Hematopoietic multipotent progenitor cell treated with erythropoietin and hydrocortisone succinate and interleukin-3 and kit ligand, for 8 days (in vitro differentiated cells): ENCODE measurements at regions not wholly inside any gene's neighbourhood (a gene's known extent, or its start where the extent isn't known, plus 50 kb on each side); places are given as distances from the start of the nearest gene placed in this dataset.
"Not testable (repeated sequence)": the region's sequence is repeated elsewhere in the genome, so short reads cannot be mapped to it uniquely, and the experiment has no call there.

ENCODE experiments used
- DNase-seq: peaks from one replicate; pipeline ENCODE4 v3.0.0-alpha.2; 2015

- no peak for DNase-seq
These were observed 1064.0 kb upstream of the SLIT2 start for GRCh38 chr4:19187691-19188090.

- no peak for DNase-seq
These were observed 1064.6 kb upstream of the SLIT2 start for GRCh38 chr4:19187096-19187495.

- not testable (repeated sequence) for DNase-seq
These were observed 1070.1 kb upstream of the SLIT2 start for GRCh38 chr4:19181631-19182030.

- DNase-seq, result no peak
These were observed 1072.9 kb upstream of the SLIT2 start for GRCh38 chr4:19178835-19179234.

- no peak for DNase-seq
These were observed 1074.1 kb upstream of the SLIT2 start for GRCh38 chr4:19177616-19178015.

- DNase-seq, result no peak
These were observed 1079.9 kb upstream of the SLIT2 start for GRCh38 chr4:19171832-19172231.

- no peak for DNase-seq
These were observed 1084.4 kb upstream of the SLIT2 start for GRCh38 chr4:19167311-19167710.

DNA sequence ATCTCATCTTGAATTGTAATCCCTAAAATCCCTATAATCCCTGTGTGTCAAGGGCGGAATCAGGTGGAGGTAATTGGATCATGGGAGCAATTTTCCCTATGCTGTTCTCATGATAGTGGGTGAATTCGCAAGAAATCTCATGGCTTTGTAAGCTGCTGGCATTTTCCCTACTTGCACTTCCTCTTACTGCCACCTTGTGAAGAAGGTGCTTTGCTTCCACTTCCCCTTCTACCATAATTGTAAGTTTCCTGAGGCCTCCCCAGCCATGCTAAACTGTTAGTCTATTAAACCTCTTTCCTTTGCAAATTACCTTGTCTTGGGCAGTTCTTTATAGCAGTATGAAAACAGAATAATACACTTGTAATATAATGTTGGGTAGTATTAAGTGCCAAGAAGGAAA lies 1087.4 kb upstream of the SLIT2 start:
- no peak for DNase-seq

DNA sequence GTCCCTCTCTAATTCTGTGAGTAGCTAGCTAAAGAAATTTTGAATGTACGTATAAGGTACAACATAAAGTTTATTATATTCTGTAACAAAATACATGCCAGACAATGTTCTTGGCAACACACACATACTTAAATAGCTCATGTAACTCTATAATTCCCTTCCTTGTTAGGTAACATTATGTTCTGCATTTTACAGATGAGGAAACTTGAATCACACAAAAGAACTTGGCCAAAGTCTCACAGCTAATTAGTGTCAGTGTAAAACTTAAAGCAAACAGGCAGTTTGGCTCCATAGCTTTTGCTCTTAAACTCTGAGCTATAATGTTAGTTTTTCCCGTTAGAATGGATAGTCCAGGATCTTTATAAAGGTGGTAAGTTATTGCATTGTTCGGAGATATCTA lies 1091.8 kb upstream of the SLIT2 start:
- no peak for DNase-seq

DNA sequence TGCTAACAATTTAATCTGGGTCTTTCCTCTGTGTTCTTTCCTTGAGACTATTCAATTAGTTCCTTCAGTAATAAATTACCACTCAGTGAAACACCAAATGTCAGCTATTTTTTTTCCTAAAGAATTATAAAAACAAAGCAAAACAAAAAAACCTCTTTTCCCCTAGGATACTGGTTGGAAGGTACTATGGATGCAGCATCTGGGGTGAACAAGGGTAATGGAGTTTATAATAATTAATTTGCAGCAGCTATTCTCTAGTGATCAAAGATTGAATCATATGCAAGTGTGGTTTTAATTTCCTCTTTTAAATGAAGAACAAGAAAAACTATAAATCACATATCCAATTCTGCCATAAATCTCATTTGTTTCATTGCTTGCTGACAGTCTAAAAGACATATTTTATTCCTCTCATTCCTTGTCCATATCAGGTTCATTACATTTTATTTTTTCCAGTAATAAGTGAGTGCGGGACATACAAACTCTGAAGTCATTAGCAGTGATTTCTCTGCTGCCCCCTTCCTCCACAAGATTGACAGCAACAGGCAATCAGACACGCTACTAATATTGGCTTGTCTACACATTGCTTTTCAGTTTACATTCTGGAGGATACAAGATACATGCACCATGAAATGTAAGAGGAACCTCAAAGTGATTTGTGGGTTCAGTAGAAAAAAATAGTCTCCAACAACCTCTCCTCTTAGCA lies 1093.4 kb upstream of the SLIT2 start:
- no peak for DNase-seq

- no peak for DNase-seq
These were observed 1094.9 kb upstream of the SLIT2 start for GRCh38 chr4:19156786-19157185.

GRCh38 chr4:19155568-19155967 lies 1096.1 kb upstream of the SLIT2 start:
- no peak for DNase-seq

GRCh38 chr4:19154267-19154666 lies 1097.4 kb upstream of the SLIT2 start:
- not testable (repeated sequence) for DNase-seq

GRCh38 chr4:19152264-19152663 lies 1099.4 kb upstream of the SLIT2 start:
- no peak for DNase-seq

GRCh38 chr4:19151684-19152083 lies 1100.0 kb upstream of the SLIT2 start:
- no peak for DNase-seq

- no peak for DNase-seq
These were observed 1105.7 kb upstream of the SLIT2 start for GRCh38 chr4:19146038-19146437.

GRCh38 chr4:19135895-19136633 lies 1114.5 kb upstream of the LCORL start:
- DNase-seq, result no peak

DNA sequence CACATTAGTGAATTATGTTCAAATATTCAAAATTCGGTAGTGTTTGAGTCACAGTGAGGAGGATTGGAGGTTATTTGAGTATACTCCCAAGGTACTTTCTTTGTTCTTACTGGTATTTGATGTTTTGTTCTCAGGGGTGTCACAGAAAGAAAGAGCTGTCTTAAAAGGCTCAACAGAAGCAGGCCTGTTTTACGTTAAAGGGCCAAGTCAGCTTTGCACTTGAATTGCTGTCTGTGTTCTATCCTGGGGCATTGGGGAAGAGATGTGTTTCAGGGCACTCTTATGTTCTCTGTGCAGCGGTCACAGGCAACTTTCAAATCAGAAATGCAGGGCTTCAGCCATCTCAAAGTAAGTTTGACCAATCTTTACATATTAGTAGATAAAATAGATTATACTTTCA lies 1113.1 kb upstream of the LCORL start:
- no peak for DNase-seq

DNA sequence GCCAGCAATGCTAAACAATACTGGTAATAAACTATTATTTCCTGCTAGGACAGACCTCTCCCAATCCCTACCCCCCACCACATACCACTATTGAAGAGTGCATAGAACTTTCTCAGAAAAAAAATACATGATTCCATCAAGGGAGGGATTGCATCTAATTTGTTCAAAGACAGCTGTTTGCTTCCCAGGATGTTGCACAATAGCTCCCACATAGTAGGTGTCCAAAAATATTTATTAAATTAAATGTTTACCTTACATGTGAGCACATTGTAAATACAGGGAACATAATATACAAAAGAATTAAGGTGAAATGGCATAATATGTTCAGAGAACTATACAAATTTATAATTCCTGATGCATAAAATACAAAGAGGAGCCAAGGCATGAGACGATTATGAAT lies 1111.8 kb upstream of the LCORL start:
- no peak for DNase-seq

DNA sequence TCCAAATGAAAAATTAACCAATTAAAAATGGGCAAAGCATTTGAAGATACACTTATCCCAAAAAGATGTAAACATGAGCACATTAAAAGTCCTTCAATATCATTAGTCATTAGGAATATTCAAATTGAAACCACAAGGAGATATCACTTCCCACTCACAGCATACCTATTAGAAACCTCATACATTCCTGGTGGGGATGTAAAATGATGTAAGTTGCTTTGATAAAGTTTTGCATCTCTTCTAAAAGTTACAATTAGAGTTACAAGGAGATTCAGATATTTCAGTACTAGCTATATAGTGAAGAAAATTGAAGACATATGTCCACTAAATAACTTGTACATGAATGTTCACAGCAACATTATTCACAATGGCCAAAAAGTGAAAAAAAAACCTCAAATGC lies 1109.3 kb upstream of the LCORL start:
- DNase-seq, result no peak

- DNase-seq, result no peak
These were observed 1106.6 kb upstream of the LCORL start for GRCh38 chr4:19128176-19128575.

DNA sequence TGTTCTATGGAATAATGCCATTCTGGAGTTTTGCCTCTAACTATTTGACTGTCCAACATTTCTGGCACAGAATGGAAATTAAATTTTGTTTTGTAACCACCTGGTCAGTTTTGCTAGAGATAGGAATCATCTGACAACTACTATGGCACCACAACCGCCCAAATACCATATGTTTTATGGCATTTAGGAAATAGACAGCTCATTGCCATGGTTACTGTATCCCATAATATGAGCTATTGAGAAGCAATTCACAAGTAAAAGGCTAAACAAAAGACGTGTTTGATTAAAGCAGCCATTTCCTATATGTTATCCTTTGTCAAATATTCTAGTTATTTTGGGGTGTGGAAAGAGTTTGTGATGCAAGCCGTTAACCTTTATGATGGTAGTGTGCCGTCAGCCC lies 1105.3 kb upstream of the LCORL start:
- DNase-seq, result no peak

DNA sequence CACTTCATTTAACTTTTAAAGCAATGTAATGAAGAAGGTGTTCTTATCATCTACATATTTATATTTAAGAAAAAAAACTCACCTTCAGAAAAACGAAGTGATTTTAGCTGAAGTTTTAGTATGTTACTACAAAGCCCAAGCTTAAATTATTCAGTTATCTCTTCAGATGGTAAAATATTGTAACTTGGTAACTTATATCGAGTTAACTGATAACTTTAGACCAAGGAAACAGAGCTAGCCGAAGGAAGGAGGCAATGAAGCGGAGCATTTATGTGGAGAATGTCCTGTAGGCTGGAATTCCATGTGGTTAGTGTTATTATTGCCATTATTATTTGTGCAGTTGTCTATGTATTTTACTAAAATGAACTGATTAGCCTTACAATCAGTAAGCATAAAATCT lies 1102.1 kb upstream of the LCORL start:
- no peak for DNase-seq

GRCh38 chr4:19119904-19120560 lies 1098.5 kb upstream of the LCORL start:
- no peak for DNase-seq
